ENCODE measurements at regions not wholly inside any gene's neighbourhood (a gene's known extent, or its start where the extent isn't known, plus 50 kb on each side); places are given as distances from the start of the nearest gene placed in this dataset.
A peak's percentile ranks its signal among the peaks of the same experiment; 100 is the strongest.

DNA sequence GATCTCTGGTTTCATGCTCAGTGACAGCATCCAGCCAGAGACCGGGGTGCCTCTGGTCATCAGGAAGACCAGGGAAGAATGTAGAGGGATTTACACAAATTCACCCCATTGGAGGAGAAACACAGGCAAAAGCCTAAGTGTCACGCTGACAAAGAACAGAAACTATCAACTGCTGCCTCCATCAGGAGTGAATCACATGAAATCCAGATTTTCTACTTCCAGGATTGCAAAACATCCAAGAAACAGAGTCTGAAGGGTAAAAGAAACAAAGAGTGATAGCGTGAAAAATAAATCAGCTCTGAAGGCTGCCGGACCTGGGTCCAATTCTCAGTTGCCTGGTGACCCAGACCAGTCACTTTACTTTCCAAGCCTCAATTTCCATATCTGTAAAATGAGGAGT is 136.1 kb upstream of the MAP1LC3B2 start:
- H3K18ac ChIP-seq (ENCODE audit: low read depth, low read length), result peak overlapping the region; percentile 77
- ATAC-seq (ENCODE audit: low read depth) (peak; percentile 36), DNase-seq (peak; percentile 82)
- H2AK9ac ChIP-seq (replicated peaks; ENCODE audit: low read depth, low read length, poor library complexity), result peak overlapping the region; percentile 18
- in situ Hi-C loops (cut with MboI; ENCODE audit: low sequenced_read_pairs), result no loop called here
- H2BK15ac ChIP-seq (ENCODE audit: low read depth, low read length), result peak overlapping the region; percentile 16; the same call in 1 of the 3 replicates
- H3K23ac ChIP-seq (ENCODE audit: low read depth, low read length), result peak overlapping the region; percentile 53; the same call in 1 of the 2 replicates
- ChIA-PET CTCF (no interaction called here), POLR2A (ENCODE audit: unreplicated experiment) (no interaction called here)
- H2BK5ac ChIP-seq (ENCODE audit: low read depth, low read length, poor library complexity, severe bottlenecking), result peak overlapping the region; percentile 42
- H3K14ac ChIP-seq (replicated peaks; ENCODE audit: low read depth, low read length), result peak overlapping the region; percentile 75
- no peaks in the 10 kb centered on the region for H3K36me3 ChIP-seq (ENCODE audit: control insufficient read depth, insufficient read depth, low read length)
- WGBS, 2 experiments (ENCODE audit: extremely low coverage in 2 of 2, insufficient read length in 1 of 2), result no CpG with 5 or more reads among the region's 4 CpGs
- no peaks in the 10 kb centered on the region for H3K79me1 ChIP-seq (ENCODE audit: low read depth in 1 of 2, low read length in 2 of 2)
- peaks cover 14% of the 10 kb centered on the region for H3K4me1 ChIP-seq (ENCODE audit: control insufficient read depth, insufficient read depth, low read length)
- H4K8ac ChIP-seq (ENCODE audit: low read depth in 2 of 2, low read length in 2 of 2), result peak overlapping the region in 1 of 2 experiments; percentile 43; a peak in 3 of 4 replicates
- peak overlapping the region; percentile 54 for H3K27ac ChIP-seq (ENCODE audit: insufficient read depth, low read length)
- dilution Hi-C loops (cut with HindIII; ENCODE audit: low sequenced_read_pairs, unreplicated experiment), result no loop called here
- no peak overlapping the region for H3K56ac ChIP-seq (ENCODE audit: extremely low read depth, insufficient read depth, low read length)
- H3K4me2 ChIP-seq (ENCODE audit: low read depth, low read length), result peak overlapping the region; percentile 69
- intact Hi-C loops (cut with micrococcal nuclease), result loop anchor here (10.0 kb wide), 1 partner anchor 278 kb away; no protein-coding TSS in a partner anchor
- H2BK20ac ChIP-seq (ENCODE audit: low read depth, low read length), result peak overlapping the region; percentile 75
- no peaks in the 10 kb centered on the region; the same call in 1 of the 2 replicates for H3K27me3 ChIP-seq (ENCODE audit: control insufficient read depth, insufficient read depth, low read length)
- H3K4ac ChIP-seq (ENCODE audit: low read depth, low read length), result peak overlapping the region; percentile 84; the same call in 1 of the 2 replicates
- H4K91ac ChIP-seq (ENCODE audit: insufficient read depth, low read depth, low read length), result peak overlapping the region; percentile 45
- H2AK5ac ChIP-seq (ENCODE audit: low read depth, low read length), result peak overlapping the region; percentile 74
- H4K5ac ChIP-seq (ENCODE audit: low read depth, low read length), result peak overlapping the region; percentile 69
- H3K9me1 ChIP-seq (ENCODE audit: insufficient read depth, low read length), result 0 out of 2 replicates have a peak, but pooled peaks cover 3% of the 10 kb centered on the region
- no TSS peak for BruUV-seq (replicated peaks)
- no peak overlapping the region for H3K9ac ChIP-seq (ENCODE audit: low read depth, low read length)
- peaks cover 2% of the 10 kb centered on the region; the same call in 1 of the 2 replicates for H3K9me3 ChIP-seq (ENCODE audit: control insufficient read depth, insufficient read depth, low read length)
- no peak overlapping the region for H3K4me3 ChIP-seq (ENCODE audit: insufficient read depth, low read depth, low read length)
- TF ChIP-seq, protein P1, sequence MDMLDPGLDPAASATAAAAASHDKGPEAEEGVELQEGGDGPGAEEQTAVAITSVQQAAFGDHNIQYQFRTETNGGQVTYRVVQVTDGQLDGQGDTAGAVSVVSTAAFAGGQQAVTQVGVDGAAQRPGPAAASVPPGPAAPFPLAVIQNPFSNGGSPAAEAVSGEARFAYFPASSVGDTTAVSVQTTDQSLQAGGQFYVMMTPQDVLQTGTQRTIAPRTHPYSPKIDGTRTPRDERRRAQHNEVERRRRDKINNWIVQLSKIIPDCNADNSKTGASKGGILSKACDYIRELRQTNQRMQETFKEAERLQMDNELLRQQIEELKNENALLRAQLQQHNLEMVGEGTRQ (IDR thresholded peaks at IDR 0.05; ENCODE audit: low read depth, low read length), result no peak
- TF ChIP-seq CEBPB (IDR thresholded peaks at IDR 0.05; ENCODE audit: low read depth, low read length) (peak; percentile 92), FOS (IDR thresholded peaks at IDR 0.05; ENCODE audit: low read depth, low read length) (no peak), RAD21 (IDR thresholded peaks at IDR 0.05; ENCODE audit: low read length) (peak; percentile 23; the same call in 1 of the 2 replicates), RFX5 (IDR thresholded peaks at IDR 0.05; ENCODE audit: low read depth, low read length) (no peak), NFE2L2 (IDR thresholded peaks at IDR 0.05; ENCODE audit: low read depth, low read length) (no peak), RCOR1 (IDR thresholded peaks at IDR 0.05; ENCODE audit: insufficient replicate concordance, low read length) (no peak), SMC3 (IDR thresholded peaks at IDR 0.05; ENCODE audit: low read depth, low read length) (0 out of 2 replicates have a peak, but pooled peaks have one; percentile 2), POLR2A (IDR thresholded peaks at IDR 0.05; ENCODE audit: low read depth, low read length) (no peak), MAZ (IDR thresholded peaks at IDR 0.05; ENCODE audit: borderline replicate concordance, low read depth, low read length) (no peak), MAFK (IDR thresholded peaks at IDR 0.05; ENCODE audit: low read depth, low read length) (no peak), CHD1 (IDR thresholded peaks at IDR 0.05; ENCODE audit: low read depth, low read length) (no peak), BHLHE40 (IDR thresholded peaks at IDR 0.05; ENCODE audit: low read depth, low read length) (no peak)
- TF ChIP-seq, protein P2, sequence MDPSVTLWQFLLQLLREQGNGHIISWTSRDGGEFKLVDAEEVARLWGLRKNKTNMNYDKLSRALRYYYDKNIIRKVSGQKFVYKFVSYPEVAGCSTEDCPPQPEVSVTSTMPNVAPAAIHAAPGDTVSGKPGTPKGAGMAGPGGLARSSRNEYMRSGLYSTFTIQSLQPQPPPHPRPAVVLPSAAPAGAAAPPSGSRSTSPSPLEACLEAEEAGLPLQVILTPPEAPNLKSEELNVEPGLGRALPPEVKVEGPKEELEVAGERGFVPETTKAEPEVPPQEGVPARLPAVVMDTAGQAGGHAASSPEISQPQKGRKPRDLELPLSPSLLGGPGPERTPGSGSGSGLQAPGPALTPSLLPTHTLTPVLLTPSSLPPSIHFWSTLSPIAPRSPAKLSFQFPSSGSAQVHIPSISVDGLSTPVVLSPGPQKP (IDR thresholded peaks at IDR 0.05; ENCODE audit: borderline replicate concordance, low read depth, low read length), result no peak
- TF ChIP-seq, protein P3, sequence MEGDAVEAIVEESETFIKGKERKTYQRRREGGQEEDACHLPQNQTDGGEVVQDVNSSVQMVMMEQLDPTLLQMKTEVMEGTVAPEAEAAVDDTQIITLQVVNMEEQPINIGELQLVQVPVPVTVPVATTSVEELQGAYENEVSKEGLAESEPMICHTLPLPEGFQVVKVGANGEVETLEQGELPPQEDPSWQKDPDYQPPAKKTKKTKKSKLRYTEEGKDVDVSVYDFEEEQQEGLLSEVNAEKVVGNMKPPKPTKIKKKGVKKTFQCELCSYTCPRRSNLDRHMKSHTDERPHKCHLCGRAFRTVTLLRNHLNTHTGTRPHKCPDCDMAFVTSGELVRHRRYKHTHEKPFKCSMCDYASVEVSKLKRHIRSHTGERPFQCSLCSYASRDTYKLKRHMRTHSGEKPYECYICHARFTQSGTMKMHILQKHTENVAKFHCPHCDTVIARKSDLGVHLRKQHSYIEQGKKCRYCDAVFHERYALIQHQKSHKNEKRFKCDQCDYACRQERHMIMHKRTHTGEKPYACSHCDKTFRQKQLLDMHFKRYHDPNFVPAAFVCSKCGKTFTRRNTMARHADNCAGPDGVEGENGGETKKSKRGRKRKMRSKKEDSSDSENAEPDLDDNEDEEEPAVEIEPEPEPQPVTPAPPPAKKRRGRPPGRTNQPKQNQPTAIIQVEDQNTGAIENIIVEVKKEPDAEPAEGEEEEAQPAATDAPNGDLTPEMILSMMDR (conservative IDR thresholded peaks at IDR 0.05; ENCODE audit: low read depth, low read length), result no peak; the same call in 1 of the 2 replicates
- H2AFZ ChIP-seq (replicated peaks; ENCODE audit: low read length, poor library complexity), result peak overlapping the region; percentile 60
- peak overlapping the region; percentile 80 for H2BK120ac ChIP-seq (ENCODE audit: low read depth, low read length)
- no peaks in the 10 kb centered on the region for H4K20me1 ChIP-seq (ENCODE audit: insufficient read depth, low read length)

All from IMR-90 (cell line).